Gastrocnemius medialis (tissue), 4 donors: ENCODE measurements at regions not wholly inside any gene's neighbourhood (a gene's known extent, or its start where the extent isn't known, plus 50 kb on each side); places are given as distances from the start of the nearest gene placed in this dataset.

Source experiments
- CTCF ChIP-seq, 5 experiments: fragments of 450-650 bp in 3 of 5; fragments of 200-600 bp in 2 of 5; sonication (generic) in 2 of 5; IDR thresholded peaks in 4 of 5; conservative IDR thresholded peaks in 1 of 5; 1 replicate in 4 of 5; 2 replicates in 1 of 5; pipeline ENCODE4 v1.5.1; 2016 to 2019; ENCODE audit warnings: antibody characterized with exemption in 5 of 5, mild to moderate bottlenecking in 3 of 5, moderate library complexity in 3 of 5
- POLR2A ChIP-seq, 2 donors: fragments of 450-650 bp; IDR thresholded peaks; one replicate each; pipeline ENCODE4 v1.6.1; 2017; ENCODE audit warnings: antibody characterized with exemption in 2 of 2, mild to moderate bottlenecking in 2 of 2, moderate library complexity in 2 of 2

DNA sequence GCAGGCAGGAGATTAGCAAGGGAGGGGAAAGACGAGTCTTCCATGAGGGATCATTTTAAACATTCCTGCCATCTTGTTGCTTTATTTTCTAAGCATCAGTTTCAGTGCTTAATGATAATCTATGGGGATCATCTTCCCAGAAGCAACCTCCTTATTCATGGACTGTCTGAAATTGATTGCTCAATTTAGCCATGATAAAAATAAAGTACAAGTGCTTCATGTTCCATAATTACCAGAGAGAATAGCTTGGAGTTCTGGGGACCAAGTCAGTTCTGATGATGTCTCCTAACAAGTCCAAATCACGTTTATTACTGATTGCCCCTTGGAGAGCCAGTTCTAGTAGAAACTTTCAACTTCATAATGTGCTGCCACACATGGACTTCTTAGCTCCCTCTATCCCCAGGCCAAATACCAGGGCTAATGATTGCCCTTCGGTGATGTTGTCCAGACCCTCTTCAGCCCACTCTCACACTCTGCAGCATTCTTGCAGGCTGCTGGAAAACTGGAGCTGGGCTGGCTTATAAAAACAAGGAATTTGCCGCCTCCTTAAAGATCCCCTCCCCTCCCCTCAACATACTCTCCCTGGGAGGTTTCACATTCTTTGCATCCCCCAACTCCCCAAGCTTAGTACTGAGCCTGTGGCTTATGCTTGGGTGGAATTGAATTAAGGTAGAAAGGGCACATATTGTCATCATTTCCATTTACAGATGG lies 222.1 kb upstream of the ADAMTS9 start:
- TF ChIP-seq POLR2A (IDR thresholded peaks at IDR 0.05) (no peak), CTCF (IDR thresholded peaks at IDR 0.05 in 4 of 5, conservative IDR thresholded peaks at IDR 0.05 in 1 of 5) (no peak)
